Stimulated activated CD4-positive, alpha-beta T cell treated with anti-CD3 and anti-CD28 coated beads, Interleukin-4, amount 100 ng/mL, for 24 hours (primary cell): ENCODE measurements at regions not wholly inside any gene's neighbourhood (a gene's known extent, or its start where the extent isn't known, plus 50 kb on each side); places are given as distances from the start of the nearest gene placed in this dataset.

Source experiments
- DNase-seq: peaks from one replicate; pipeline ENCODE4 v3.0.0-alpha.2; 2020

GRCh38 chr14:104277416-104278213 is 139.2 kb downstream of the KIF26A start:
- no peak for DNase-seq

GRCh38 chr14:104278214-104278534 is 139.8 kb downstream of the KIF26A start:
- DNase-seq: no peak

DNA sequence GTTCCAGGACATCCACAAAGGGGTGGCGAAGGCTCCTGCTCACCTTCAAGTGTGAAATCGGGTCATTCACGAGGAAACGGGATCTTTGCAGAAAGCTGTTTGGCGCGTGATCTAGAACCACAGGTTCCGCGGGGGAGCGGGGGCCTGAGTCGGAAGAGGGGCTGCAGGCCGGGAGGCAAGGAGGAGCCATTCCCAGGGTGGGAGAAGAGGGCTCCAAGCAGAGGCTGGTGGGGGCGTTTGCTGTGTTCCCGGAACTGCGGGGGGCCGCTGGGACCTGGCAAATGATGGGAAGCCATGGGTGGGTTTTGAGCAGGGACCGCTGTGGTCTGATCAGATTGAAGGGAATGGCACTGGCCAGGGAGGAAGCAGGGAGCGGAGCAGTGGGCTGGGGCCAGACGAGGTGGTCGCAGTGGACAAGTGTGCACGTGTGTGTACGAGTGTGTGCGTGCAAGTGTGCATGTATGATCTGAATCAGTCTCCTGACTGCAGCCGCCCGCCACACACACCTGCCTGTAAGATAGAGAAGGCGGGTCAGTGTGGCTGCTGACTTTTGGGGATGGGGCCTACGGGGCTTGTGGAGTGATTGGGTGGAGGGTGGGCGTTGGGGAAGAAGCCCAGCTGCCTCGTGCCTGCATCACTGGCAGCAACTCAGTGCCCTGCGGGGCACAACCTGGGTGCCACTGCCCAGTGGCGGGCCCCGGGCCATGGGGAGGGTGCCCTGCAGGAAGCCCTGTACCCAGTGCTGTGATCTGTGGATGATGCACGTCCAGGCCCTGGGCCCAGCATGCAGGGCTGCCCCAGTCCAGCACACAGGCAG is 141.9 kb downstream of the KIF26A start:
- no peak for DNase-seq

GRCh38 chr14:104280902-104281767 is 142.7 kb downstream of the KIF26A start:
- DNase-seq: no peak

- DNase-seq: no peak
These were observed 143.4 kb downstream of the KIF26A start for GRCh38 chr14:104281768-104282301.

GRCh38 chr14:104282332-104283196 is 144.2 kb downstream of the KIF26A start:
- DNase-seq: no peak

DNA sequence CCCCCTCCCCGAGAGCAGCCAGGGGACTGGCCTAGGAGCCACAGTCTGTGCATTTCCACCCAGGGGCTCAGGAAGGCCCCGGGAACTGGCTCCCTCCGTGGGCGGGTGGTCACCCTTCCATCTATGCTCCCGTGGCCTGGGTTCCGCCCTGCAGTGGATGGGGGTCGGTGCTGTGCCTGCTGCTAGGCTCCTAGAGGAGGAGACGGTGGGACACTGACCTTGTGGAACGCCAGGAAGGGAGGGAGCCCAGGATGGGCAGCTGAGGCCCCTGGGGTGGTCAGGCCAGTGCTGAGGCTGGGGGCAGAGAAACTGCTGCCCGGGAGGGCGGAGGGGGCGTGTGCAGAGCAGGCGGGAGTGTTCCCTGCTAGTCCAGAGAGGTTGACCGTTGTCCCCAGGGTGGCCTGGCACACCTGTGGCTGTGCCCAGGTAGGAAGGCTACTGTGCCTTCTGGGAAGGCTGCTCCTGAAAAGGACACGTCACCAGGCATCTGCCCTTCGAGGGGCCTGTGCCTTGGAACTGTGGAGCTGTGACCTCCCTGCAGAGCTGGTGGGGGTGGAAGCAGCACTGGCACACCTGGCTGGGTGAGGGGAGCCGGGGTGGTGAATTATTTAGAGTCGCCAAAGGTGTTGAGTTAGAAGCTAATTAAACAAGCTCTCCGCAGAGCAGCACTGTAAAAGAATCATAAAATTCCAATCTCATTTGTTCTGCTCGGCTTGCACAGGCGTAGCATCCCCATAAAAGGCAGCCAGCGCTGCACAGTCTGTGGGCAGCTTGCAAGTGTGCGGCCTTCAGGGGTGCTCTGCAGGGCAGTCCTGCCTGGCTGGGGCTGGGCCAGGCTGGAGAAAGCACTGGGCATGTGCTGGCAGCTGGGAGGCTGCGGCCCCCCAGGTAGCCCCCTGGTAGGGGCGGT is 145.1 kb downstream of the KIF26A start:
- no peak for DNase-seq

GRCh38 chr14:104284107-104284592 is 145.8 kb downstream of the KIF26A start:
- DNase-seq: no peak

DNA sequence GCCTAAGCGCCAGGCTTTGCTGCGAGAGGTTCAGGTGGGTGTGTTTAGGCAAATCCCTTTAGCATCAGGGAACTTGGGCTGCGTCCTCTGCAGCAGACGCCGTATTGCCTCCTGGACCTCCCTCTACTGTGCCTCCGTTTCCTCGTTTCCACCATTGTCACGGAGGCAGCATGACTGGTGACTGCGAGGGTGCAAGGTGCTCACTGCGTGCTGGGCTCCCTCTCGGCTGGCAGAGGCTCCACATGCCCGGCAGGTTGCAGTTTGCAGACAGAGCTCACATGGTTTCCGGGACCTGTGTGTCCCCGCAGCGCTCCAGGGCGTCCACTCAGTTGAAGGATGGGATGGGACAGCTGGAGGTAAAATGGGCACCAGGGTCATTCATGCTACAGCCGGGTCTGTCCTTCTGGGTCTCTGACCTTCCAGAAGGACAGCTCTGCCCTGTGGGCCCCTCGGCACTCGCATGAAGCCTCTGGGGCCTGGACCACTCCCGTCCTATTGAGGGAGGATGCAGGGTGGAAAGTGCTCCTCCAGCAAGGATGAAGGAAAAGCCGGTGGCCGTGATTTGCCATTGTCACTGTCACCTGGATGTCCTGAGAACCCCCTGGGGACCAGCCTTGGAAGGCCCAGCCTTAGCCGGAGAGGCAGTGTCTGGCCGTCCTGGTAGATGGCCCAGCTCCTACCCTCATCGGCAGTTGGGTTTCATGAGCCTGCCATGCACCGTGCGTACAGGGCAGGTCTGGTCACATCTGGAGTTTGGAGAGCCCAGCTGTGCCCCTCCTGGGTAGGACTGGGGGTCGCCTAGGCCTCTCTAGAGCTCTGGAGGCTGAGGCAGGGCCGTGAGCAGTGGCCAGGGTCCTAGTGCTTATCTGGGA is 146.5 kb downstream of the KIF26A start:
- DNase-seq: no peak

GRCh38 chr14:104285508-104285840 is 147.1 kb downstream of the KIF26A start:
- DNase-seq: no peak

DNA sequence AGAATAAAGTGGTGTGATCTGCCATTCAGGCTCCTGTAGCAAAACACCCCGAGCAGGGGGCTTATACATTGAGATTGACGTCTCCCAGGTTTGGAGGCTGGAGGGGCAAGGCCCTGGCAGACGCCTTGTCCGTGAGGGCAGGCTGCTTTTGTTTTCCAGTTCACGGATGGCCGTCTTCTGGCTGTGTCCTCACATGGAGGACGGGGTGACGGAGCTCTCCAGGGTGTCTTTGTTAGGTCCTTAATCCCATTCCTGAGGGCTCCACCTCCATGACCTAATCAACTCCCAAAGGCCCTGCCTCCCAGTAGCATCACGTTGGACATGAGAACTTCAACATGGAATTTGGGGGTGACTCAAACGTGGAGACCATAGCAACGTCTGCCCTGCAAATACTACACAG is 147.7 kb downstream of the KIF26A start:
- no peak for DNase-seq

- DNase-seq: no peak
These were observed 148.1 kb downstream of the KIF26A start for GRCh38 chr14:104286496-104286895.

GRCh38 chr14:104287301-104288009 is 149.1 kb downstream of the KIF26A start:
- no peak for DNase-seq

- no peak for DNase-seq
These were observed 149.9 kb downstream of the KIF26A start for GRCh38 chr14:104288272-104288671.

GRCh38 chr14:104289507-104289906 is 151.1 kb downstream of the KIF26A start:
- DNase-seq: no peak

GRCh38 chr14:104290058-104290667 is 151.8 kb downstream of the KIF26A start:
- DNase-seq: no peak

GRCh38 chr14:104290756-104291122 is 152.4 kb downstream of the KIF26A start:
- DNase-seq: no peak

- DNase-seq: no peak
These were observed 153.0 kb downstream of the KIF26A start for GRCh38 chr14:104291123-104292000.
